ENCODE measurements at regions not wholly inside any gene's neighbourhood (a gene's known extent, or its start where the extent isn't known, plus 50 kb on each side); places are given as distances from the start of the nearest gene placed in this dataset.
"Not testable (repeated sequence)": the region's sequence is repeated elsewhere in the genome, so short reads cannot be mapped to it uniquely, and the experiment has no call there.

DNA sequence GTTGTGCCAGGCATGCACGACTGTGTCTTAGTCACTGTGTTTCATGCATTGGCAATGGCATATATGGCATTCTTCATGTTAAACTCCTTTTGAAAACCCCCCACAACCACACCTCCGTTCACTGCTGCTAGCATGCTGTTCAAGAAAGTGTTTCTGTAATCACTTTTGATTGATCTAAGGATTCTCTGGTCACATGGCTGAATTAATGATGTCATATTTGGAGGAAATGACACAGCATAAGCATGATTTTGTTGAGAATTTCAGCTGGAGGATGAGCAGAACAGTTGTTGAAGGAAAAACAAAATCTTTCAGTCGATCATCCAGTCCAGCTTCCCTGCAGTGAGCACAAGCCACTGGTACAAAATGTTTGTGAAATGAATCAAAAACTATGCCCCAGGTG lies 203.5 kb upstream of the ECI2 start:
- DNase-seq (no peak), ATAC-seq (no peak)
- intact Hi-C loops (cut with micrococcal nuclease): no loop called here

DNA sequence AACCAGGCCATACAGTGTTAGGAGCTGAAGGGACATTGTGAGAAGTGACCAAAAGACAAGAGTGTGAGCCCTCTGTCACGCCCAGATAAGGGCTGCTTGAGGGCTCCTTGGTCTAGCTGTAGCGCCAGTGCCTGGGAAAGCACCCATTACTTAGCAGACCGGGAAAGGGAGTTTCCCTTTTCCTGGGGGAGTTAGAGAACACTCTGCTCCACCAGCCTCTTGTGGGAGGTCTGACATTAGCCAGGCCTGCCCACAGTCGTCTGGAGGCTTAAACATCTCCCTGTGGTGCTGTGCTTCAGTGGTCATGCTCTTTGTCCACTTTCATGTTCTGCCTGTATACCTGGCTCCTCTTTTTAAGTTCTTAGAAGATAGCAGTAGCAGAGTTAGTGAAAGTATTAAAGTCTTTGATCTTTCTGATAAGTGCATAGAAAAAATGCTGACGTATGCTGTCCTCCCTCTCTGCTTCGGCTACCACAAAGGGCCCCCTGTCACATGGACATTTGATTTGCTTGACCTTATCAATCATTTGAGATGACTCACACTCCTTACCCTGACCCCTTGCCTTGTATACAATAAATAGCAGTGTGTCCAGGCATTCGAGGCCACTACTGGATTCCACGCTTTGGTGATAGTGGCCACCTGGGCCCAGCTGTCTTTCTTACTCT lies 201.5 kb upstream of the ECI2 start:
- DNase-seq (no peak), ATAC-seq (no peak)
- intact Hi-C loops (cut with micrococcal nuclease): no loop called here

DNA sequence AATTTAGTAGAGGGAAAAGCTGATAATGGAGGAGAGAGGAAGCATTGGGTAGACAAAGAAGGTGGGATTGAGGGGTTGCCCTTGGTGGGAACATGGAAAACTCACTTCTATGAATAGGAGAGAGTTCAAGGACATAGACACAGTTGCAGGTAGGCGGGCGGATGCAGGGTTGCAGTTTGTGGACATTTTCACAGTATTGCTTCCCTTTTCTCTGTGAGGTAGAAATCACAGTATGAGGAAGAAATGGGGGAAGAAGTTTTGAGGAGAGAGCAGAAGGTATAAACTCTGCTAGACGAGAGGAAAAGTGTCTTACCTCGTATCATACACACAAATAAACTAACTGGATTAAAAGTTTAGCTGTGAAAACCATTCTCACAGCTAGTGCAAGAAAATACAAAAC lies 200.7 kb upstream of the ECI2 start:
- DNase-seq (no peak), ATAC-seq (no peak)
- intact Hi-C loops (cut with micrococcal nuclease): no loop called here

DNA sequence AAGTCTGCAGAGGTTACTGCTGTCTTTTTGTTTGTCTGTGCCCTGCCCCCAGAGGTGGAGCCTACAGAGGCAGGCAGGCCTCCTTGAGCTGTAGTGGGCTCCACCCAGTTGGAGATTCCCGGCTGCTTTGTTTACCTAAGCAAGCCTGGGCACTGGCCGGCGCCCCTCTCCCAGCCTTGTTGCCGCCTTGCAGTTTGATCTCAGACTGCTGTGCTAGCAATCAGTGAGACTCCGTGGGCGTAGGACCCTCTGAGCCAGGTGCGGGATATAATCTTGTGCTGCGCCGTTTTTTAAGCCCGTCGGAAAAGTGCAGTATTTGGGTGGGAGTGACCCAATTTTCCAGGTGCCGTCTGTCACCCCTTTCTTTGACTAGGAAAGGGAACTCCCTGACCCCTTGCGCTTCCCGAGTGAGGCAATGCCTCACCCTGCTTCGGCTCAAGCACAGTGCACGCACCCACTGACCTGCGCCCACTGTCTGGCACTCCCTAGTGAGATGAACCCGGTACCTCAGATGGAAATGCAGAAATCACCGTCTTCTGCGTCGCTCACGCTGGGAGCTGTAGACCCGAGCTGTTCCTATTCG lies 198.9 kb upstream of the ECI2 start:
- ATAC-seq; intact Hi-C loops (cut with micrococcal nuclease): not testable (repeated sequence)

DNA sequence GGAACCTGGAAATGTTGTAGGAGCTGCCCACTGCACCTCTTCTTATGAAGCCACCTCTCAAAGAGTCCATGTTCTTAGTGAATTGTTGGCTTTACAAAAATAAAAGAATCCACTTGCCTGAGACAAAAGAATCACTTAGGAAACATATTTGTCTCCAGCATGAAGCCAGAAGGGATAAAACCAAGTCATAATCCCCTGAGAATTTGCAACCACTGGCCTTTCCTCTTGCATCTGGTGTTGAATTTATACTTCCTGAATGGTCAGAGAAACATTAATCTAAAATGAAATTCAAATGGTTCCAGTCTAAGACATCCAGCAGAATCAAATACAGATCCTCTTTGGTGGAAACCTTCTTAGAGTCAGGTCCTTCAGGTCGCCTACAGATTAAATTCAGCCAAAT lies 192.5 kb upstream of the ECI2 start:
- DNase-seq: no peak
- ATAC-seq: no peak
- intact Hi-C loops (cut with micrococcal nuclease): no loop called here

More for the DNA sequence above, 198.9 kb upstream of the ECI2 start:
- DNase-seq: not testable (repeated sequence)

DNA sequence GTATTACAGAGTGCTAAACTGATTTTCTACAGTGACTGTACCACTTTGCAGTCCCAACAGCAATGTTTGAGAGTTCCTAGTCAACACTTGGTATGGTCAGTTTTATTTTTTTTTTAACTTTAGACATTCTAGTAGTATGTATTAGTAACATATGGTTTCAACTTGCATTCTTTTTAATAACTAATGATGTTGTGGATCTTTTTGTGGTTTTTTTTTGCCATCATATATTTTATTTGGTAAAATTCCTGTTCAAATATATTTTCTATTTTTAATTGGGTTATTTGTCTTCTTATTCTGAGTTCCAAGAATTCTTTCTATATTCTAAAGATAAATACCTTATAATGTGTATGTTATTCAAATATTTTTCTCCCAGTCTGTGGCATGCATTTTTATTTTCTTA lies 189.4 kb upstream of the ECI2 start:
- no peak for DNase-seq
- intact Hi-C loops (cut with micrococcal nuclease): no loop called here
- no peak for ATAC-seq

DNA sequence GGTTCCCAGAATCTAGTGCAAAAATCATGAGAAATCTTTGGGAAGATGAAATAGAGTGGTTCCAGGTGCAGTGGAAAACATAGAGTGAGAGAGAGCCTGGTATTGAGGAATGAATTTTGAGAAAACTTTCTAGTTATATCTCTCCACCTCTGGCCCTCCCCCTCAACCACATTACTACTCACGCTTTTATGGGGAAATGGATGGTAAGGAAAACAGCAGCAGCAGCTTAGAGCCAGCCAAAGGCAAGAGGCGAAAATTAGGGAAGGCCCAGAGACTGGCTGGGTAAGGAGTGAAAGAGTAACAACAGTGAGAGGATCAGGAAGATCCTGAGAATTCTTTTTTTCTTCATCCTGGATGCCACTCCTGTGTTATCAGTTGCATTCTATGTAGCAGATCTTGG lies 187.9 kb upstream of the ECI2 start:
- ATAC-seq (no peak), DNase-seq (no peak)
- intact Hi-C loops (cut with micrococcal nuclease): no loop called here

DNA sequence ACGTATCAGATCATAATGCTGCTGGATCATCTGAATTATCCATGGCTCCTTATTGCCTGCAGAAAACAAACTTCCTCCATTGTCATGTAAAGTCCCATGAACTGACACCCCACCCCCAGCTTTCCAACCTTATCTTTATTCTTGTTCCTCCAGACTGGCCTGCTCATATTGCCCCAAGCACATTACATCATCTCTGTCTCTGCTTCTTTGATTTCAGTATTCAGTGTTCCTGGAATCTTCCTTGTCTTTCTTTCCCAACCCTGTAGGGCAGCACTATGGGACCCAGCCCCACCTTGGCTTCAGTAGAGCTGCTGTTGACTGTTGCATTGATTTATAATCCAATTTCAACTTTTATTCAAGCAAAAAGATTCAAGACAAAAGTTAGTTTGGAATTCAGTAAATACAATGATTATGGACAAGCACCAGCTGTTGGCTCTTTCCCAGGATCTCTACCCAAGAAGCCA lies 187.5 kb upstream of the ECI2 start:
- ATAC-seq (peak; percentile 70), DNase-seq (no peak)
- intact Hi-C loops (cut with micrococcal nuclease): no loop called here

DNA sequence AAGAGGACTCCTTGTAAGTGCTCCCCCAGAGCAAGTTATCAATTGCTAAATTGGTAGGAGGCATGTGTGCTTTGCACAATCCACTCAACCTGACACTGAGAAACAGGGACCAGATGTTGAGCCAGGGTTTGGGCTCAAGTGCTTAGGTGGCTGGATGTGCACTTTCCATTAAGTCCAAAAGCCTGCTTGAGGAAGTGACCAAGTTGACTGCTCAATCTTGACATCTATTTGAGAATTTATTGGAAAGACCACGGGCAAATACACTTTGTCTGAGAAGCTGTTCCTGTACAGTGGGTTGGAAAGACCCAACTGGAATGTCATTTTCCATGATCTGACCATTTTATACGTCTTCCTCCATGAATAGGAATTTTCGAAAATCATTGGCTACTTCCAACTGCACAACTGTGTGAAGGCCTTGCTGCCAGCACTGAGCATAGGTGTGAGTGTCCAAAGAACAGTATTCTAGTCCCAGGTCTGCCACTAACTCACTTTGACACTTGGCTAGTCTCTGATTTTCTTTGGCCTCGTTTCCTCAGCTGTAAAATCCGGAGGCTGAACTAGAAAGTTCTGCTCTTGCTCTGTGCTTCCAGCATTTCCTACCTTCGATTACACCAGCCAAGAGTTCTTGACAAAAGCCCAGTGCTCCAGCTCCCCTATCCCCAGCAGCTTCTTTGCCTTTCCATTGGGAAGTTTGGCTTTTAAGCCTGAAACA lies 186.9 kb upstream of the ECI2 start:
- ATAC-seq (no peak), DNase-seq (no peak)
- intact Hi-C loops (cut with micrococcal nuclease): no loop called here

DNA sequence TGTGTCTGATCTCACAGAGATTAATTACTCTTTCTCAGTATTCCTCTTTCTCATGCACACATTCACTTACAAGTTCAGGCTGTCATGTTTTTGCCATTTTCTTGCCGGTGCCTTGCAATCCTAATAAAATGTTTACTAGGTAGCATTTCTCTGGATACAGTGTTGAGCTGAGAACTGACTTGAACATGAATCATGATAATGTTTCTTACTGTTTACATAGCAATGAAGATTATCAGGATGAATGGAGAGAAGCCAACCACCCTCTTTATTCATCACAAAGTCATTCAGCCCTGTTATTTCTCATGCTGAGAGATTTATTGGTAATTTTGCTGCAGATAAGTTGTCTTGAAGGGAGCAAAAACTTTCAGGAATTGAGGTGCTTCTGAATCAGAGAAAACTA lies 185.5 kb upstream of the ECI2 start:
- ATAC-seq: no peak

DNA sequence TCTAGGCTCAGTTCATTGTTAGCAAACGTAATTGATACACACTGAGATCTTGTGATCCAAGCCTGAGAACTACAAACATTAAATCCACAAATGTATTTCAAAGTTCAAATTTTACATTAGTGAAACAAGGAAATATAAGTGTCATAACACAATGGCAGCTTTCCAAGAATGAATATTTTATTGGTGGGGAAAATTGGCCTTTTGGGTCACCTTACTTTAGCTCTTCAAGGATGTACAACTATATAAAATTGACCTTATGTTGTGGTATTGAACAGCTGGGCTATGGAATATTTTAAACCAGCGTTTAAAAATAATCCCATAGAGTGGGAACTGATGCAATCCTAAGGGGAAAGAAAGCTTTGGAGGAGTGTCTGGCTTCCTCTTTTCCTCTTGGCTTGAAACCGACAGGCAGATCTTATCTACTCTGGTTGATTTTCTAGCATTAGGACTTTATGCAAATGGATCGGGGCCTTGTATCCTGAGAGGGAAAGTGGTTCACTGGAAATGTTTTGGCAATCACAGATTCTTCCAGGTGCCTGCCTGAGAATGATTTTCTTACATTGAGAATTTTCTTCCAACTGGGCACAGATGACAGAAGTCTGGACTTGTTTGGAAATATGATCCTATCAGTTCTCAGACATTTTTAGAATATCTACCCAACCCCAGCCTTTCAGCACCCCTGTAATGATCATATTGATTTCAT lies 184.8 kb upstream of the ECI2 start:
- intact Hi-C loops (cut with micrococcal nuclease): no loop called here
- ATAC-seq (peak; percentile 49), DNase-seq (no peak)

More for the DNA sequence above, 185.5 kb upstream of the ECI2 start:
- intact Hi-C loops (cut with micrococcal nuclease): no loop called here
- no peak for DNase-seq

DNA sequence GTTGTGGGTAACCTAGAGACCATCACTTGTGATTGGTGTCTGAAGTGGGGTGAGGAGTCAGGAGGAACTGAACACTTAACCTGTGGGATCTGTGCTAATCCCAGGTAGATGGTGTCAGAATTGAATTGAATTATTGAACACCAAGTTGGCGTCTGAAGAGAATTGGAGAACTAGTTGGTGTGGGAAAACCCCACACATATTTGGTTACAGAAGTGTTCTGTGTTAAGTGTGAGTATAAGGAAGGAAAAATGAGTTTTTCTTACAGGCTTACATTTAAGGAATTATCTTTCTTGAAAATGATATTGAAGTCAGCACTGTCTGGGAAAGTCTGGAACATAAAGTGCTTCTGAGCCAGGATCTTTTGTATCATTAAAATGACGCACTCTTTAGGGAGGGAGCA lies 182.9 kb upstream of the ECI2 start:
- DNase-seq: no peak
- intact Hi-C loops (cut with micrococcal nuclease): no loop called here
- ATAC-seq: no peak

DNA sequence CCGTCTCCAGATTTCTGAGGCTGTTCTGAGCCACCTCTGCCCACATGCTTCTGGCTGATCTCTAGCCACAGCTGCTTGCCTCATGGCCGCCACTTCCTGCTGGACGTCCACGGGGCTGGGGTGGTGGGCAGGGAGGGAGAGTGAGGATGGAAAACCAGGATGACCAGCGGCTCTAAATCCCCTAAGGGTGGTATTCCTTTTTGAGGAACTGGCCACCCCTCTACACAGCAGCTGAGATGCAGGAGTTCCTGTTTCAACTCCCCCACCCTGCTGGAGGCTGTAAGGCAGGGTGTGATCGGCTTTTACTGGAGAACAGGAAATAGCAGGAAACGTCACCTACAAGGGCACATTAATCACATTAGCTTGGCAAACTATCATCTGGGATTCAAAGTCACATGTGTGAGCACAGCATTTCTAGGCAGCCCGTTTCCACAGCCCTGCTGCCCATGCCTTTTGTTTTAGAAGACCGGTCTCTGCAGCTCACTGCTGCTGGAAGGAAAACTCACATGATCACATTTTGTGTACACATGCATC lies 181.6 kb upstream of the ECI2 start:
- peak; percentile 47 for DNase-seq
- ATAC-seq: peak; percentile 80
- intact Hi-C loops (cut with micrococcal nuclease): no loop called here

DNA sequence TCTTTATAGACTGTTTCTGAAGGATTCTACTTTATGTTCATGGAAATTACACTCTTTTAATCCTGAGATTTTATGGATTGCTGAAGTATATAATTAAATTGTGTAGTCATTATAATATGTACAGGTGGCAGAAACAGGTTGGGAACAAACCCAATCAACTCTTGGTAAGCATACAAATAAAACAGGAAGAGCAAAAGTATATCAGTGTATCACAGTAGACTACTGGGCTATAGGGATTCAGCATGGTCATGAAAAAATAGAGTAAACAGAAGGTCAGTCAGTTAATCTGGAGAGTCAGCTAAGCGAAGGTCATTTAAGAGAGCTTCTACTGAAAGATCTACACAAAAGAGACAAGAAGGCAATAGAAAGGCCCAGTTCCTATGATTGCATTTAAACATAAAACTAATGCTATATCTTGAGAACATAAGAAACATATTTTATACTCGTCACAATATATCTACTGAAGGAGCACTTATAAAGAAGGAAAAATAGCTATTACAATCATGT lies 178.9 kb upstream of the ECI2 start:
- DNase-seq (no peak), ATAC-seq (no peak)
- intact Hi-C loops (cut with micrococcal nuclease): no loop called here

DNA sequence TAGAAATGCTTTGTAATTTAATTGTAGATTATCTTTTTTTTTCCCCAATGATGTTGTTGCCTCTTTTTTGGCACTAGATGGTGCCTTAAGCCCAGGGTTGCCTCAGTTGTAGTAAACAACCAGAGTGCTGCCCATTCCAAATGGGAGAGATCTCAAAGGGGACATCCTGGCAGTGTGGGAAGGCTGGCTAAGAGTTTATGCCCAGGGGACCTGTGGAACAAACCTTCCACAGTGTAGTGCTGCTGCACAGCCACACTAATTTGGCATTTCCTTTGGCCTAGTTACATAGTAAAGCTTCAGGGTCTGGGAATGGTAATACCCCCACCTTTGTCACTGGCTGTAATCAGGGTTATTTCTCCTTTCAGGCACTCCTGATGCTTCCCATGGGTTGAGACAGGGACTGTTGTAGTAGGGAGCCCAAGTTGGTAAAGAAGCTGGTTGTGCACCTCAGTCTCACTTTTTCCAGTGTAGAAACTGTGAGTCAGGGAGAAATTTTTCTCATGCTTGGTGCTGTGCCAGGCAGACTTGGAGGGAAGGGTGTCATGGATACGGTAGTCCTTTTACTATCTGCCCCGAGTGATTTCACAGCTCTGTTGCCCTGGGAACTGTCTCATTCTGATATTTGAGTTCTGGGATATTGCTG lies 177.8 kb upstream of the ECI2 start:
- DNase-seq (no peak), ATAC-seq (peak; percentile 78)
- intact Hi-C loops (cut with micrococcal nuclease): no loop called here

DNA sequence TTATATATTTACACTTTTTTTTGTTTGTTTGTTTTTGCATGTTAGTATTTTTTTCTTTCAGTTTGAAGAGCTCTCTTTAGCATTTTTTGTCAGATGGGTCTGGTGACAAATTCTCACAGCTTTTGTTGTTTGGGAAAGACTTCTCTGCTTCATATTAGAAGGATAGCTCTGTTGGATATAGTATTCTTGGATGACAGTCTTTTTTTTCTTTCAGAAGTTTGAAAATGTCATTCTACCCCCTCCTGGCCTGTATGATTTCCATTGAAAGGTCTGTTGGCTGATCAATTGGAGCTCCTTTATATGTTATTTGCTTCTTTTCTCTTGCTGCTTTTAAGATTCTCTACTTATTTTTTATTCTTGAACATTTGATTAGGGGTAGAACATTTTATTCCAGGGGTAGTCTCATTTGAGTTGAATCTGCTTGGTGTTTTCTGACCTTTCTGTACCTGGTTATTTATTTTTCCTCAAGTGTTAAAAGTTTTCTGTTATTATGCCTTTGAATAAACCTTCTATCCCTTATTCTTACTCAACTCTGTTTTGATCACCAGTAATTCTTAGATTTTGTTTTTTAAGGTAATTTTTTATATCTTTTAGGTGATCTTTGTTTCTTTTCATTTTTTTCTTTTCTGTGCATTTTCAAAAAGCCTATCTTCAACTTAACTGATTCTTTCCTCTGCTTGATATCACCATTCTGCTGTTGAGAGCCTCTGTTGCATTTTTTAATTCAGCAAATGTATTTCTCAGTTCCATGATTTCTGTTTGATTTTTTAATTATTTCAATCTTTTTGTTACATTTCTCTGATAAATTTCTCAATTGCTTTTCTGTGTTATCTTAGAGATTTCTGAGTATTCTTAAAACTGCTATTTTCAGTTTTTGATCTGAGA lies 176.8 kb upstream of the ECI2 start:
- intact Hi-C loops (cut with micrococcal nuclease): no loop called here
- ATAC-seq (no peak), DNase-seq (no peak)

DNA sequence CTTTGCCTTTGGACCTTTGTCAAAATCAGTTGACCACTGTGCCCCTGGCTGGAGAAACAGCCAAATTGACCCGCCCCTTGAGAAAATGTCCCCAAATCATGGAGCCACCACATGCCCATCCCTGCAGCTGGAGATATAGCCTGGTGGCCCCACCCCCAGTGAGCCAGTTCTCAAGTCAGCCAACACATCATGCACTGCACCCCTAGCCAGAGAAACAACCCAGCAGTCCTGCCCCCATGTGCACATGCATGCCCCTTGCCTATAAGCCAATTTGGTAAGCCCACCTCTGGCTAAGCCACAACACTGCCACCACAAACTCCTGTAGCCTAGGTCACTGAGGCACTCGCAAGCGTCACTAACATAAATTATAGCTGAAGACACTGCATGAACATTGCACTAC lies 174.2 kb upstream of the ECI2 start:
- DNase-seq (no peak), ATAC-seq (no peak)
- intact Hi-C loops (cut with micrococcal nuclease): no loop called here

DNA sequence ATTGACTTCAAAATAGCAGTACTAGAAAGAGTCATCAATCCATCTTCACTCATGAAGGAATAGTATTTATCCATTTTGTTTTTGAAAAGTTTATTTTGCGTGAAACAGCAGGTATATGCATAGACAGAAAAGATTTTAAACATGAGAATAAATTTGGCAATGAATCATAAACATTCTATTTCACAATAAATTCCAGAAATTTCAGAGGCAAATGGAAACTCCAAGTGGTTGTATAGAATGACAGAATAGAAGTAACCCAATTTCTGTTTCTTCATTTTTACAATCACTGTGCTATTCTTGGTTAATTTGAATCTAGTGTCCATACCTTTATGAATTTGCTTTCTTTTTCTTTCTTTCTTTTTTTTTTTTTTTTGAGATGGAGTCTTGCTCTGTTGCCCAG lies 173.0 kb upstream of the ECI2 start:
- ATAC-seq (no peak), DNase-seq (no peak)
- intact Hi-C loops (cut with micrococcal nuclease): no loop called here

Data from left ventricle myocardium superior (tissue), 1 donor.